ENCODE measurements at regions not wholly inside any gene's neighbourhood (a gene's known extent, or its start where the extent isn't known, plus 50 kb on each side); places are given as distances from the start of the nearest gene placed in this dataset.
A peak's percentile ranks its signal among the peaks of the same experiment; 100 is the strongest.
"Not testable (repeated sequence)": the region's sequence is repeated elsewhere in the genome, so short reads cannot be mapped to it uniquely, and the experiment has no call there.

DNA sequence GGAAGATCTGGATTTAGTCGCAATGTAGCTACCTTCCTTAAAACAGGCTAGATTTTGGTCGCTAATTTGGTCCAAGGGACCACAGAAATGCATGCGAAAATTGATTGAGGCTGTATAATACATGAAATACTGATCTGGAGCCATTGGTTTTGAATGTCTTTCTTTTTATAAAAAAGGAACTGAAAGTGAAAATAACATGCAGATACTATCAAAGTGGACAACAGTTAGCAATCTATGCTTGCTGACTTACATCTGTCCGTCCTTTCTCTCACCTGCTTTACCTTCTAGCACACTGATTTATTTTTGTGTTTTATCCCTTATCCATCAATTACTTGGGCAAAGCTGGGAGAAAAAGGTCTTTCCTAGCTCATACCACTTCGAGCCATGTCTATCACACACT, 1459.8 kb upstream of the ACVR2A start:
- Mint-ChIP-seq H3K9me3 (ENCODE audit: unreplicated experiment) (no peaks in the 10 kb centered on the region), H3K36me3 (ENCODE audit: insufficient read depth, unreplicated experiment) (no peaks in the 10 kb centered on the region), H3K27ac (ENCODE audit: low read depth, unreplicated experiment) (no peak overlapping the region), H3K27me3 (ENCODE audit: insufficient read depth, unreplicated experiment) (no peaks in the 10 kb centered on the region), H3K4me3 (ENCODE audit: unreplicated experiment) (no peak overlapping the region), H3K4me1 (ENCODE audit: insufficient read depth, unreplicated experiment) (no peaks in the 10 kb centered on the region)
- TF ChIP-seq, protein P1, sequence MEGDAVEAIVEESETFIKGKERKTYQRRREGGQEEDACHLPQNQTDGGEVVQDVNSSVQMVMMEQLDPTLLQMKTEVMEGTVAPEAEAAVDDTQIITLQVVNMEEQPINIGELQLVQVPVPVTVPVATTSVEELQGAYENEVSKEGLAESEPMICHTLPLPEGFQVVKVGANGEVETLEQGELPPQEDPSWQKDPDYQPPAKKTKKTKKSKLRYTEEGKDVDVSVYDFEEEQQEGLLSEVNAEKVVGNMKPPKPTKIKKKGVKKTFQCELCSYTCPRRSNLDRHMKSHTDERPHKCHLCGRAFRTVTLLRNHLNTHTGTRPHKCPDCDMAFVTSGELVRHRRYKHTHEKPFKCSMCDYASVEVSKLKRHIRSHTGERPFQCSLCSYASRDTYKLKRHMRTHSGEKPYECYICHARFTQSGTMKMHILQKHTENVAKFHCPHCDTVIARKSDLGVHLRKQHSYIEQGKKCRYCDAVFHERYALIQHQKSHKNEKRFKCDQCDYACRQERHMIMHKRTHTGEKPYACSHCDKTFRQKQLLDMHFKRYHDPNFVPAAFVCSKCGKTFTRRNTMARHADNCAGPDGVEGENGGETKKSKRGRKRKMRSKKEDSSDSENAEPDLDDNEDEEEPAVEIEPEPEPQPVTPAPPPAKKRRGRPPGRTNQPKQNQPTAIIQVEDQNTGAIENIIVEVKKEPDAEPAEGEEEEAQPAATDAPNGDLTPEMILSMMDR (IDR thresholded peaks at IDR 0.05; ENCODE audit: unreplicated experiment) = no peak
- POLR2A ChIA-PET = no interaction called here
- CTCF ChIA-PET = interaction anchor here (0.6 kb wide), 1 partner anchor 19 kb away, joined by 4 read pairs; no protein-coding TSS in a partner anchor
- intact Hi-C loops (cut with micrococcal nuclease) = no loop called here
- no peak for DNase-seq (ENCODE audit: unreplicated experiment)
- BruUV-seq (replicated peaks) = no TSS peak

DNA sequence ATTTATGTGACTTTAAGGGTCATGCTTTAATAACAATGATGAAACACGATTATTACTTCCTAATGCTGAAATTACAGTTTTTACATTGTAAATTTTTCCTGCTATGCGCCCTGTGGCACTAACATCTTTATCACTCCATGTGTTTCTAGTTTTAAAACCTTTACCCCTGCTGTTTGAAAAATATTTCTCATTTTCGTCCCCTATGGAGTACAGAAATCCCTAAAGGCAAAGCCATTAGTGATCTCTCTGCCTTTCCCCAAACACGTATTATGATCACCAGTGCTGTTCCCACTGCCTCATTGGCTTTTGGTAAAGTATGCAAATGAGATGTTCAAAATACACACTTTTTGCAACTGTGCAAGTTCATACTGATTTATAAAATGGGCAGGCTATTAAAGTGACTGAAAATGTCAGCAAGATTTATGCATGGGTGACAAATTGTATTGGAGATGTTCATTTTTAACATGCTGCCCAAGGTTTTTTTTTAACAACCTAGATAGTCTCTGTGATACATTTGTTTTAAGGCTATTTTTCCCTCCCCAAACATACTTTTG, 1468.2 kb upstream of the ACVR2A start:
- H3K27ac Mint-ChIP-seq (ENCODE audit: low read depth, unreplicated experiment) = no peak overlapping the region
- no peak for DNase-seq (ENCODE audit: unreplicated experiment)
- H3K27me3 Mint-ChIP-seq (ENCODE audit: insufficient read depth, unreplicated experiment) = no peaks in the 10 kb centered on the region
- H3K4me1 Mint-ChIP-seq (ENCODE audit: insufficient read depth, unreplicated experiment) = no peaks in the 10 kb centered on the region
- intact Hi-C loops (cut with micrococcal nuclease) = no loop called here
- H3K36me3 Mint-ChIP-seq (ENCODE audit: insufficient read depth, unreplicated experiment) = no peaks in the 10 kb centered on the region
- CTCF ChIA-PET = no interaction called here
- no peak overlapping the region for H3K4me3 Mint-ChIP-seq (ENCODE audit: unreplicated experiment)
- TF ChIP-seq, protein P1 (IDR thresholded peaks at IDR 0.05; ENCODE audit: unreplicated experiment) = no peak
- POLR2A ChIA-PET = no interaction called here
- no TSS peak for BruUV-seq (replicated peaks)
- peaks cover 6% of the 10 kb centered on the region for H3K9me3 Mint-ChIP-seq (ENCODE audit: unreplicated experiment)

DNA sequence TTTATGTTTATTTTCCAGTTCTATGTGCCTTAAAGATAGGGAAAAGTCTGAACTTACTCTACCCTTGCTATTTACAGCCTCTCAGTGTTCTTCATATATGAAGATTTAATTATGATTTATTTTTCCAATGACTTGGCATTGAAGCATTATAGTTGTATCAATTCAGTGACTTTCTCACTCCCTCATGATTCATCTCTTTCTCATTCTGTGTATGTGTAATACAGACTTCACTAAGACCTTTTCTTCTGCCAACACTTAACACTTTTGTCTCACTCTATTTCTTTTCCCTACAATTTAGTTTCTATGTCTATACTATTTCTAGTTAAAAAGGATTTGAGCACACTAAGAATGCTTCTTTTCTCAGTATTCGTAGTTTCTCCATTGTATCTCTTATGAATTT, 1470.3 kb upstream of the ACVR2A start:
- no TSS peak for BruUV-seq (replicated peaks)
- H3K9me3 Mint-ChIP-seq (ENCODE audit: unreplicated experiment) = peaks cover 6% of the 10 kb centered on the region
- H3K27ac Mint-ChIP-seq (ENCODE audit: low read depth, unreplicated experiment) = no peak overlapping the region
- H3K4me1 Mint-ChIP-seq (ENCODE audit: insufficient read depth, unreplicated experiment) = no peaks in the 10 kb centered on the region
- intact Hi-C loops (cut with micrococcal nuclease) = no loop called here
- H3K4me3 Mint-ChIP-seq (ENCODE audit: unreplicated experiment) = no peak overlapping the region
- H3K27me3 Mint-ChIP-seq (ENCODE audit: insufficient read depth, unreplicated experiment) = no peaks in the 10 kb centered on the region
- POLR2A ChIA-PET = no interaction called here
- CTCF ChIA-PET = no interaction called here
- peak; percentile 10 for DNase-seq (ENCODE audit: unreplicated experiment)
- H3K36me3 Mint-ChIP-seq (ENCODE audit: insufficient read depth, unreplicated experiment) = no peaks in the 10 kb centered on the region
- TF ChIP-seq, protein P1 (IDR thresholded peaks at IDR 0.05; ENCODE audit: unreplicated experiment) = no peak

DNA sequence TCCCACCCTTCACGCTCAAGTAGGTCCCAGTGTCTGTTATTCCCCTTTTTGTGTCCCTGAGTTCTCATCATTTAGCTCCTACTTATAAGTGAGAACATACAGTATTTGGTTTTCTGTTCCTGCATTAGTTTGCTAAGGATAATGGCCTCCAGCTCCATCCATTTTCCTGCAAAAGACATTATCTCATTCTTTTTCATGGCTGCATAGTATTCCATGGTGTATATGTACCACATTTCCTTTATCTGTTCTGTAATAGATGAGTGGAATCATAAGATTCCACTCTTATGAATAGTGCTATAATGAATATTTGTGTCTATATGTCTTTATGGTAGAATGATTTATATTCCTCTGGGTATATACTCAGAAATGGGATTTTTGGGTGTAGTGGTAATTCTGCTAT, 1473.5 kb upstream of the ACVR2A start:
- H3K4me1 Mint-ChIP-seq (ENCODE audit: insufficient read depth, unreplicated experiment); H3K27ac Mint-ChIP-seq (ENCODE audit: low read depth, unreplicated experiment); DNase-seq (ENCODE audit: unreplicated experiment); CTCF ChIA-PET; BruUV-seq (replicated peaks); H3K4me3 Mint-ChIP-seq (ENCODE audit: unreplicated experiment); POLR2A ChIA-PET; H3K36me3 Mint-ChIP-seq (ENCODE audit: insufficient read depth, unreplicated experiment); H3K27me3 Mint-ChIP-seq (ENCODE audit: insufficient read depth, unreplicated experiment); H3K9me3 Mint-ChIP-seq (ENCODE audit: unreplicated experiment); intact Hi-C loops (cut with micrococcal nuclease): not testable (repeated sequence)

DNA sequence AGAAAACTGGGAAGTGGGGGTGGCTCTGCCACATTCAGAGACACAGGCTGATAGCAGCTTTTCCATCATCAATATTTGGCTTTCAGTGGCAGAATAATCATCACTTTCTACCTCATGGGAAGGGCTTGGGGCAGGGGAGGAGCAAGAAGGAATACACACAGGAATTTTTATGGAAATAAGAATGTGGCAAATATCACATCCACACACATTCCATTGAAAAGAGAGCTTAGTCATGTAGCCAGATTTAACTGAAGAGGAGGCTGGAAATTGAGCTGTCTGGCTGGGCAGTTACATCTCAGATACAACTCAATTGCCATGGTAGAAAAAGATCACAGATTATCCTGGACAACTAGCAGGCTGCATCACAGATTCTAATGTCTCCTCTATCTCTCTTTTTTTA, 1474.0 kb upstream of the ACVR2A start:
- TF ChIP-seq, protein P1 (IDR thresholded peaks at IDR 0.05; ENCODE audit: unreplicated experiment) = no peak
- ChIA-PET POLR2A (no interaction called here), CTCF (no interaction called here)
- Mint-ChIP-seq H3K9me3 (ENCODE audit: unreplicated experiment) (peaks cover 6% of the 10 kb centered on the region), H3K36me3 (ENCODE audit: insufficient read depth, unreplicated experiment) (no peaks in the 10 kb centered on the region), H3K27ac (ENCODE audit: low read depth, unreplicated experiment) (no peak overlapping the region), H3K27me3 (ENCODE audit: insufficient read depth, unreplicated experiment) (no peaks in the 10 kb centered on the region), H3K4me1 (ENCODE audit: insufficient read depth, unreplicated experiment) (no peaks in the 10 kb centered on the region), H3K4me3 (ENCODE audit: unreplicated experiment) (no peak overlapping the region)
- no peak for DNase-seq (ENCODE audit: unreplicated experiment)
- no TSS peak for BruUV-seq (replicated peaks)
- intact Hi-C loops (cut with micrococcal nuclease) = no loop called here

All from MCF 10A (cell line).